Right ventricle myocardium inferior (tissue), 1 donor: ENCODE measurements at regions not wholly inside any gene's neighbourhood (a gene's known extent, or its start where the extent isn't known, plus 50 kb on each side); places are given as distances from the start of the nearest gene placed in this dataset.

Source experiments
- ATAC-seq: fragments of 200-7000 bp; cut with Tn5 transposase; one replicate; pipeline ENCODE4 v1.9.1; 2020; ENCODE audit warnings: mild to moderate bottlenecking, moderate library complexity
- DNase-seq: peaks from one replicate; pipeline ENCODE4 v3.0.0; 2021; ENCODE audit errors: missing footprints
- intact Hi-C: fragments of 100-400 bp; cut with DNase I; formaldehyde crosslinking; loops from one replicate; pipeline ENCODE4 v1.11.0; 2022
- donor health status: DM: no; HTN: yes; CAD: no; lungs with severe emphysema.

DNA sequence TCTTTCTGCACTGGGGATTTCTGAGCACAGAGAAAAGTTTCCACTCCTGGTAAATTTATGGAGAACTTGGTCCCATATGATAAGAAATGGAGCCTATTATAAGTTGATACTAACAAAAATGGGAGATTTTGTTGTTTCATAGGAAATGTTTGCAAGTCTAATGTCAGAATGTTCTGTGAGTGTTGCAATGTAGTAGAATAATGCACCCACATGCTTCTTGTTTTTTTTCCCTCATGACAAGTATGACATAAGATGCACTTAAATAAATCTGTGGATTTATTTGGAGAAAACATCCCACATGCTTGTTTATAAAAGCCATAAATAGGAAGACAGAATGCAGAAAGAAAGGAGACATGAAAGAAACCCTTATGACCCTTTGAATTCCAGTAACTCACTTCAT lies 50.8 kb upstream of the KCNJ6 start:
- ATAC-seq: no peak
- no peak for DNase-seq
- intact Hi-C loops: no loop called here

DNA sequence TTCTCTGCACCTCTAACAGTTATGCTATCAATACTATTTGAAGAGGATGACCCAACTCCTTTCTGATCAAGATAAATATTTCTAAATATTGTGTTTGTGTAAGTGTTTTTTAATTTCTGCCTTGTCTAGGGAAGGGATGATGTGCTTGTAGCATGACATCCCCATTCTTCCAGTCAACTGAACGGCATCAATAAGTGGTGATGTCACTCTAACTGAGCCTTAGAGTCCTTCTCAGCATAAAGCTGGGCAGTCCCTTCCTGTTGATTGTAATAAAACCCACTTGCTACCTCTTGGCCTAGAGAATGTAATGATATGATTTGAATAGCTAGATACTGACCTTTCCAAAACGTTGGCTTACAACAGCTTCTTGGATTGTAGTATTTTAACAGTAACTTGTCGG lies 52.5 kb upstream of the KCNJ6 start:
- DNase-seq (no peak), ATAC-seq (no peak)
- intact Hi-C loops: no loop called here

DNA sequence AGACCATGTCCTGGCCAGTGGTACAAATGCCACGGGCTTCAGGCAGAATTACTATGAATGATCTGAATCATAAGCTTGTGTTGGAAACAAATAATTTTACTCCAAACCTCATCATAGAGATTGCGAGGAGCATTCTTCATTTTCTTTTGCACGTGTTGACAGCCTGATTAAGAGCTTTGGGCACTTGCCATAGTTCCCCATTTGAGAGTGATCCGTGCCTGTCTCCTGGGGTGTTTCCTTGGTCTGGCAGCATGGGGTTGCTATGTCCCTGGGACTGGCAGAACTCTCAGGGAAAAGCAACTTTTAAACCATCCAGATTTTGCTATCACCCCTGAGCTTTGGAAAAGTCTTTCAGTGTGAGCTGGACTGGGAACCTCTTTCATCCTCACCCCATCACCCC lies 54.3 kb upstream of the KCNJ6 start:
- no peak for DNase-seq
- intact Hi-C loops: no loop called here
- peak; percentile 42 for ATAC-seq

DNA sequence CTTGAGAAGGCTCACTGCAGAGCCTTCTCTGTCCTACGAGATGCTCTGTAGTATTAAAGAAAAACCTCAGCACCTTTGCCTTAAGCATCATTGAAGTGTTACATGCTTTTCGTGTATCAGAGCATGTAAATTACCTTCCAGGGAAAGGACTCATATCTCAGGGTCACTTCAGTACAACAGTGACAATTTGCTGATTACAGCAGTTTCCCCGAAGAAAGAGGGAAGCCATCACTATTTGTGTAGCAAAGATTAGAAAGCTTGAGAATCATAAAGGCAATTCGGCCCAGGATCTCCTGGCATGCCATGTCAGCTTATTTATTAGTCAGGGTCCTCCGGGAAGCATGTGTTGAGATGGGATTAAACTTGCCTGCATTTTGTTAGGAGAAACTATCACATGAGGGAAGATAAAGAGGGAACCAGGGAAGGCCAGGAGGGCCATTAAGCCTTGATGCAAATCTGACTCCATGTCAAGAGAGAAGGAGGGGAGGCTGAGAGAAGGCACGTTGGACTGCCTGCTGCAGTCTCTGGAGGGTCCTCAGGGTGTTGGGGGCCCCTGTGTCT lies 55.2 kb upstream of the KCNJ6 start:
- DNase-seq: no peak
- ATAC-seq: no peak
- intact Hi-C loops: no loop called here

DNA sequence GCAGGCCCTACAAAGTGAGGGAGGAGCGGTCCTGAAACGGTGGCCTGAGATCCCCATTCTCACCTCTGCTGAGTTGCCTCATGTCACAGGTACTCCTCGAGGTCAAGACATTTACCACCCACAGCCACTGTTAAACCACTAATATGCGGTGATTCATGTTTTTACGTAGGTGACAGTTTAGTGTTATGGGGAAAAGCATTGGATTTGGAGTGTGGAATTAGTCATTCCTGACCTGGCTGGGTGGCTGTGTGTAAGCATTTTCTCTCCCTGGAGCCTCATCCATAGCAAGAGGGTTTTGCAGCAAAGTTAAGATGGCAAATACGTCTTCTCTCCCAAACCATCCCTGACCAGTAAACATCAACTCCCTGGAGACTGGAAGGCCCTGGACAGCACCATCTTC lies 57.8 kb upstream of the KCNJ6 start:
- ATAC-seq (no peak), DNase-seq (no peak)
- intact Hi-C loops: no loop called here

DNA sequence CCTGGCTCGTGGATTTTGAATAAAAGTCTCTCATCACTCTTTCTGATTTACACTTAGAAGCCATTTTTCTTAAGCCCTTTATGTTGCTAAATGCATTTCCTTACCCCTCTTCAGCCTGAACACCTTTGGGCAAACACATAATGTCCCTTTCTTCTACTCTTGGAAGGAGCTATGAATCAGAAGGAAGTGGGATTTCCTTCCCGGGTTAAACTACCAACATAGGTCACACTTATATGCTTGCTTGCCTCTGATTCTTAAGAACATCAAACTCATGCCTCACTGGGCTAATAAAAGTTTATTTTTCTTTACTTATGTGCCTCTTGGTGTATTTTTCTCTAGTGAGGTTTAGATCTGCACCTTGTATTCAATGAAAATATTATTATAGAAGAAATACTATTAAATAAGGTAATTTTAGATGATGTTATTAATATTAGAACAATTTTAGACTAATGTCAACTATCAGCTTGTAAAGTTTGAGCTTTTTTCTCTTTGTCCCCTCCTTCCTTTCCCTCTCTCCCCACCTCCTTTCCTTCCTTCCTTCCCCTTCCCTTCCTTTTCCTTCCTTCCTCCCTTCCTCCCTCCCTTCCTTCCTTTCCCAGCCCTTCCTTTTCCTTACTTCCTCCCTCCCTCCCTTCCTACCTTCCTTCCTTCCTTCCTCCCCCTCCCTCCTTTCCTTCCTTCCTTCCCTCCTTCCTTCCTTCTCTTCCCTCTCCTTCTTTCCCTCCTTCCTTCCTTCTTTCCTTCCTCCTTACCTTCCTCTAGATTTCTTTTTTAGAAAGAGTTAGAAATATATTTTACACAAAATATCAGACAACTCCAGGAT lies 66.5 kb upstream of the KCNJ6 start:
- intact Hi-C loops: no loop called here
- DNase-seq (no peak), ATAC-seq (no peak)

DNA sequence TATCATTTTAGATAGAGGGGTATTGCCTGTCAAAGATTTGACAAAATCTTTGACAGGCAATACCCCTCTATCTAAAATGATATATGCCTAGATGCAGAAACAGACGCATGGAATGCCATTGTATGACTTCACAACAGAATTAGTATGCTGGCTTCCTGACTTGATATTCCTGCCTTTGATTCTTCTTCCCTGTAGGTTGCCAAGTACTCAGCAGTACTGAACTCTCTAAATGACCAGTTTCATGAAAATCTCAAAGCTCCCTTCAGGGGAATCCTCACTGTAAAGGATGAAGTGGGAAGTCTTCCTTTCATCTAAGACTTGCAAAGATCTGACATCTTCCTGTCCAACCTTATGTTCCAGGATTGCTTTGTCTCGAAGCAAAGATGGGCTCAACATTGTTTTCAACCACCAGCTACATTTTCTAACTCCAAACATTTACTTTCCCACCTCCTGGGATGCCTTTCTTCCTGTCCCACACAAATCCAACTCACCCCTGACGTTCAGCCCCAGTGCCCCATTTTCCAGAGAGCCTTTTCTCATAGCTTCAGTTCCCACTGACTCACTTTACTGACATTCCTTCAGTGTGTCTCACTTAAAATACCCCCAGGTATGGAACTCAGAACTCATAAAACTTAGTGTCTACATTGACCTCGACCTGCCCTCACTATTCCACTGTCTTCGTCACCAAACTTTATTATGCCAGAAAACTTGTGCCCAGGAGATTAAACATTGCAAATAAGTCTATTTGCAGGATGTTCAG lies 67.3 kb upstream of the KCNJ6 start:
- DNase-seq (no peak), ATAC-seq (no peak)
- intact Hi-C loops: no loop called here

DNA sequence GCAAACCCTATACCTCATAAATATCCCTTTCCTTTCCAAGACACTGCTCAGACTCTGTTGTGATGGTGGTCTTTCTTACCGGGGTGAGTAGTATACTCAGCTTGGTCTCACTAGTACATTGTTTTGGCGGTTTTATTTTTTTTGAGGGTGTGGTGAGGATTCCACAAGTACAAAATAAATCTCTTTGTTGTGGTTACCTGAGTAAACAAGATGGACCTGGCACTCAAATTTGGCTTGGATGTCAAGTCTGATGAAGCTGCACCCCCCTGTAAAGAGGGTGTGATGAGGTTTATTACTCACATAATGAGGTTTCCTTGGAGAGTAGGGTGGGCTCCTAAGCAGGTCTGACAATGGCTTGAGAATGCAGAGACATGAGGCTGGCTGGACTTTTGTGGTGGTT lies 68.2 kb upstream of the KCNJ6 start:
- intact Hi-C loops: no loop called here
- DNase-seq: no peak
- ATAC-seq: no peak

DNA sequence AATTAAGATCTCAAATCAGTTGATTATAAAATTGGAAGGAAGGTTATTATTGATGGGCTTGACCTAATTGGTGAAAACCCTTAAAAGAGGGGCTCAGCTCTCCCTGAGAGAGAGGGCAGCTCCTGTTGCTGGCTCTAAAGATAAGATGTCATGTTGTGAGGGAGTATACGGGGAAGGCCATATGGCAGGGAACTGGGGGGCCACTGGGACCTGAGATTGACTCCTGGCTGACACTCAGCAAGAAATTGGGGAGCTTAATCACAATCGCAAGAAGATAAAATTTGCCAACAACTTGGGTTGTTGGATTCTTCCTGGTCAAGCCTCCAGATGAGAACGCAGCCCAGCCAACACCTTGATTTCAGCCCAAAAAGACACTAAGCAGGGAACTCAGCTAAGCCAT lies 69.7 kb upstream of the KCNJ6 start:
- no peak for ATAC-seq
- DNase-seq: no peak
- intact Hi-C loops: no loop called here

DNA sequence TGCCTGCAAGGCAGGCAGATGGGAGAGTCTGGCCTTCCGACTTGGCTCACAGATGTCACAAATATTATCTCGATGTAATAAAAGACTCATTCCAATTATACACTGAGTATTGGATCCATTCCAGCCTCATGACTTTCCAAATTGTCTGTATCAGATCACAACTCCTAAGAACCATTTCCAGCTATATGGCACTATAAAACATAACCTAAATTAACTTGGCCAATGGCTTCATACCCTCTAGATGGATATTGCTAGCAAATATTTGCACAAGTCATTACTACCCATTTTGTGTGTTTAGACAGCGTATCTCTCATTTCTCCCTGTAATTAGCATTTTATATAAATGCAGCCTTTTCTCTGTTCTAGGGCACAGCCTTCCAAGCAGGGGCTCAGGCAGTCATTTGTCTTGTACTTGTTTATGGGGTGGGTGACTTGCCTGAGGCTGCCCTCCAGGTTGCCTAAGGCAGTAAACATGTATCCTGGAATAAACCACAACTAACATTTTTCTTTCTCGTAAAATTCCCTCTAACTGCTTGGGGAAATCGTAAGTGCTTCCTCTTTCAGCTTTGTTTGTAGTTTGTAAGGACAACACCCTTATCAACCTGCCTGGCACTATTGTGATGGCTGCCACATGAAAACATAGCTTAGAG lies 70.6 kb upstream of the KCNJ6 start:
- intact Hi-C loops: no loop called here
- no peak for DNase-seq
- ATAC-seq: no peak

DNA sequence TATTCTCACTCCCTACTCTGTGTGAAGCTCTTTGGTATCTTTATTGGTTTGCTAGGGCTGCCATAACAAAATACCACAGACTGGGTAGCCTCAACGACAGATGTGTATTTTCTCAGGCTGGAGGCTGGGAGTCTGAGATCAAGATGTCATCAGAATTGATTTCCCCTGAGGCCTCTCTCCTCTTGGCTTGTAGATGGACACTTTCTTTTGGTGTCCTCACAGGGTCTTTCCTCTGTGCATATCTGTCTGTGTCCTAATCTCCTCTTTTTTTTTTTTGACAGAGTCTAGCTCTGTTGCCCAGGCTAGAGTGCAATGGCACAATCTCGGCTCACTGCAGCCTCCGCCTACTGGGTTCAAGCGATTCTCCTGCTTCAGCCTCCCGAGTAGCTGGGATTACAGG lies 71.4 kb upstream of the KCNJ6 start:
- DNase-seq (no peak), ATAC-seq (no peak)
- intact Hi-C loops: no loop called here

DNA sequence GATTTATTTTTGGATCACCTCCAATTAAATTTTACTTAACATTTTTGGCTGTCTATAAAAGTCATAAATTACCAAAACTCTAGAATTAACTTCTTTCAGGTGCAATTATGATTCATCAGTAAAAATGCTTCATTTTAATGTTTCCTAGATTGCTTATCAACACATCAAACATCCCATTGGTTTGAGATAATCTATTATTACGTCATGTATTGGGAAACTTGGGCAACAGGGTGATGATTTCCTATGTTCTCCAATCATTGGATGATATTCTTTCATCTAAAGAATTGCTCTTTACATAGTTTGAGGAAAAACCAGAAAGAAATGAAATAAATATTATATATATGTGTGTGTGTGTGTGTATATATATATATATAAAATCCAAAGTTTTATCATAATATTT lies 76.8 kb upstream of the KCNJ6 start:
- DNase-seq (no peak), ATAC-seq (no peak)
- intact Hi-C loops: no loop called here

DNA sequence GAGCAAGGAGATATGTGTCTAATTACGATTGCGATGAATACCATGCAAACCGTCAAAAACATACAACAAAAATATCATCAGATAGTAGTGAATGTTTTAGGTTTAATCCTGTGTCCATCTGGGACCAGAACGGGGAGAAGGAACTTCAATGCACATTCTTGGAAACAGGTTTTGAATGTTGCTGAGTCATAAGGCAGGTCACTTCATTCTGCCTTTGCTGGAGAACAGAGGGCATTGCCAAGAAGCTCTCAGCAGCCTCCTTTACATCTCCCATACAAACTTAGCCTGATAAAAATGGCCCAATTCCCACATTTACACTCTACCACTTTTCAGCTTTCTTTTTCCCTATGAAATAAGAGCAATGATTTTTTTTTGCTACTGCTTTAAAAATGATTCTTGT lies 78.0 kb upstream of the KCNJ6 start:
- intact Hi-C loops: no loop called here
- DNase-seq (no peak), ATAC-seq (no peak)

DNA sequence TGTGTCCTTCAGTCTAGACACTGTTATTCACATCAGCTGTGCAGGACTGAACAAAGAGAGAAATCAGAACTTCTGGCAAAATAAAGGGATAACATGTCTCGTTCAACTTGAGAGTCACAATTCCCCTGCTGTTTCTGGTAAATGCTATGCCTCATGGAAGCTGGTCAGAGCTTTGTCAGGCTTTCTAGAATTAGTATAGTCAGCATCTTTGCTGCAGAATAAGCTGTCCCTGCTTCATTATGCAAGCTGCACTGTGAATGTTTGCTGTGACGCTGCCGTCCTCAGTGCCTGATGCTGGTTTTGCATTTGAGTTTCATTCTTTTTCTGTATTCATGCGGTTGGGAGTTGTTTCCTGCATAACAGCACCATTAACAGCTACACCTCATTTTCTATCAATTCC lies 96.4 kb upstream of the KCNJ6 start:
- DNase-seq: no peak
- no peak for ATAC-seq
- intact Hi-C loops: no loop called here

DNA sequence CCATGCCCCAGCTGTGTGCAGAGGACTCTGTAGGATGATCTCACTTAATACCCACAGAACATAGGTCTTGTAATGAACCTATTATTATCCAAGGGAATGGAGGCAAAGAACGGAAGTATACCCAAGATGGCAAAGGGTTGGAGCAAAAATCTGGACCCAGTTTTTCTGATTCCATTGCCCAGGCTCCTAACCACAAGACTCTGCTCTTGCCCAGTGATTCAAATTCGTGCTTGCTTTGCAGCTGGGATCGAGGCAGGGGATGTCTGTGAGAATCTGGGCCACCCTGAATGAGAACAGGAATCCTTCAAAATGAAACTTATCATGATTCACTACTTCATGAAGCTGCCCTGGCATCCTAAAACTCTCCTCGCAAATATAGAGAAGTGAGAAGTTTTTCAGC lies 97.5 kb upstream of the KCNJ6 start:
- intact Hi-C loops: no loop called here

DNA sequence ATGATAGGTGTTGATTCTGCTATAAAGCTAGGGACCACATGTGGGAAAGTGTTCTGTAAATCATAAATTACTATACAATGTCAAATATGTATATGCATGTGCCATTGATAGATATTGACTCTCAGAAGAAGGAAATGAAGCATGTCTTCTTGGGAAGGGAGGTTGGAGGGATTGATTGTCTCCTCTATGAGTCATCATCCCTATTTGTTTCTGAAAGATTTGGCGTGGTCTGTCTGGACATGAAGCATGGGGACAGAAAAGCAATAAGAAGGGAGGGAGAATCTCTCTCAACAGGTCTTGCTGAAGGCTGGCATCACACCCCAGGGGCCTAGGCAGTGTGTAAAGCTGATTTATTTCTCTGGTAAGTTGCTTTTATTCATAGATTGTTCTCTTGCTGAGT lies 98.0 kb upstream of the KCNJ6 start:
- DNase-seq: no peak
- no peak for ATAC-seq
- intact Hi-C loops: no loop called here

More for the DNA sequence above, 97.5 kb upstream of the KCNJ6 start:
- DNase-seq (no peak), ATAC-seq (no peak)

DNA sequence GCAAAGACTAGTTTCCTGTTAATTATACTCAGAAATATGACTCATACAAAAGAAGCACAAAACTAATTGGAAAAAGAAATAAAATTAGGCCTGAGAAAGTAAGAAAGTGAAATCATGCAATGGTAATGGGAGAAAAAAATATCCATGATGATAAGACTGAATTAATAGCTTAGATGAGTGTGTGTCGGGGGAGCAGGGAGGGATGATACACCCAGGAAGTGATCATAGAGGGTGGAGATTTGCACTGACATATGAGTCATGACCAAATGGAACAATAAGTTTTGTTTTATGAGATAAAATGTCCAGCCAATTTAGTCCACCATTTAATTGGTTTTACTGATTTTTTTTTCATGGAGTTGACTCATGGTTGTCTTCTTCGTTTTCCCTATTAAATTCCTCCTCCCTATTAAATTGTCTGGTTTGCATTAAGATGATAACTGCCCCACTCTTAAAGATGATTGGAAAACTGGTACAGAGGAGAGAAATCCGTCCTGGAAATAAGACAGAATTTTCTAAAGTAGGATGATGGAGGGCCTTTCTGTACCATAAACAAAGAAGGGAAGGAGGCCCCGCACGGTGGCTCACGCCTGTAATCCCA lies 111.7 kb upstream of the KCNJ6 start:
- ATAC-seq: no peak
- intact Hi-C loops: no loop called here
- DNase-seq: no peak

DNA sequence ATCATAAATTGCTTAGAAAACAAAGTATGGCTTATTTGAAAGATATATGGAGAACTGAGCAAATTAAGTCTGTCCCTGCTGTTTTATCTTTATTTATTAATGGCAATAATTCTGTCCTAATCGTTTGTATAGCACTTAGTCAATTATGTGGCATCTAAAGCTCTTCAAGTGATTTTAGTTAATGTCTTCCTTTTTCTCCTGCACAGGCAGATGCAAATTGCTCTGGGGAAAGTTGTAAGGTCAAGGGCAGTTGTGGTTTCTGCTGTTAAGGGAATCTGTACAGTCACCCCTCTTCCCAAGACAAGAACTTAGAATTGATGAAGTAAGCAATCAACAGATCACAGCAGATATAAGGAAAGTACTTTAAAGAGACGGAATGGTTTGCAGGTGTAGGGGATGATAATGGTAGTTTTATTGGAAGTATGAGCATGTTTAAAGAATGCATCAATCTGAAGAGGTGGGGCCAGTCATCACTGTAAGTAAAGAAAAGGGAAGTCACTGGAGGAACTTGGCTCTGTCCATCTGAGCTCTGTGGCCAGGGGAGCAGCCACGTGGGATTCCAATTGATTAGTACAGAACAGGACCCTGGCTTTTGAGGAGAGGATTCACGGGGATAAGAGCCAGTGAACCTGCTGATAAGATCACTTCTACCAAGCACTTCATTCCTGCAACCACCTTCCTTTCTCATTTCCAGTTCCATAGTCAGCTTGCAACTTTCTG lies 116.0 kb upstream of the KCNJ6 start:
- intact Hi-C loops: no loop called here
- DNase-seq (no peak), ATAC-seq (no peak)

DNA sequence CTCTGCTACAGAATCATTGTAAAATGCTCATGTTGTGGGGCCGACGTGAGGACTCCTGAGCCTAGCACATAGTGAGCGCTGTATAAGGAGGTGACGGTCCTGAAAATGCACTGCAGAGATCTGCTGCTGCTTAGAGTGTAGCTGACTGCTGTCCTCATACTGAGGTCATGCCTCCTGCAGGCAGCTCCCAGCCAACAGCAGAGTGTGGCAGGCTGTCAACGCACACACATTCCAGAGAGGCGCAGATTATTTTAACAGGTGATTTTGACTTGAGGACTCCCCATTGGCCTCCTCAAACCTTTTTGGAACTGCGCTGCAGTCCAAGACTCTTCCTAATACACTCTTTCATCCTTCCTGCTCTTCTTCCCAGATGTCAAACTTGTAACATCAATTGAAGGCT lies 119.8 kb upstream of the KCNJ6 start:
- peak; percentile 84 for ATAC-seq
- intact Hi-C loops: no loop called here
- no peak for DNase-seq
